ENCODE measurements at regions not wholly inside any gene's neighbourhood (a gene's known extent, or its start where the extent isn't known, plus 50 kb on each side); places are given as distances from the start of the nearest gene placed in this dataset.

GRCh38 chr1:4088676-4089075 lies 188.6 kb upstream of the C1orf174 start:
- DNase-seq (ENCODE audit: low spot score), result no peak

GRCh38 chr1:4089421-4090175 lies 189.5 kb upstream of the C1orf174 start:
- no peak for DNase-seq (ENCODE audit: low spot score)

- no peak for DNase-seq (ENCODE audit: low spot score)
These were observed 190.5 kb upstream of the C1orf174 start for GRCh38 chr1:4090556-4090955.

- no peak for DNase-seq (ENCODE audit: low spot score)
These were observed 191.0 kb upstream of the C1orf174 start for GRCh38 chr1:4090976-4091660.

GRCh38 chr1:4091996-4092395 lies 191.9 kb upstream of the C1orf174 start:
- no peak for DNase-seq (ENCODE audit: low spot score)

- no peak for DNase-seq (ENCODE audit: low spot score)
These were observed 193.9 kb upstream of the C1orf174 start for GRCh38 chr1:4093856-4094565.

GRCh38 chr1:4095433-4095971 lies 195.4 kb upstream of the C1orf174 start:
- no peak for DNase-seq (ENCODE audit: low spot score)

- DNase-seq (ENCODE audit: low spot score), result no peak
These were observed 201.5 kb upstream of the C1orf174 start for GRCh38 chr1:4101459-4102161.

GRCh38 chr1:4105300-4105880 lies 205.3 kb upstream of the C1orf174 start:
- DNase-seq (ENCODE audit: low spot score), result no peak

GRCh38 chr1:4106731-4107130 lies 206.7 kb upstream of the C1orf174 start:
- no peak for DNase-seq (ENCODE audit: low spot score)

- no peak for DNase-seq (ENCODE audit: low spot score)
These were observed 207.2 kb upstream of the C1orf174 start for GRCh38 chr1:4107291-4107690.

- no peak for DNase-seq (ENCODE audit: low spot score)
These were observed 208.3 kb upstream of the C1orf174 start for GRCh38 chr1:4108331-4108730.

GRCh38 chr1:4108758-4109627 lies 208.9 kb upstream of the C1orf174 start:
- DNase-seq (ENCODE audit: low spot score), result no peak

- DNase-seq (ENCODE audit: low spot score), result no peak
These were observed 209.5 kb upstream of the C1orf174 start for GRCh38 chr1:4109628-4109940.

- no peak for DNase-seq (ENCODE audit: low spot score)
These were observed 210.8 kb upstream of the C1orf174 start for GRCh38 chr1:4110888-4111287.

- DNase-seq (ENCODE audit: low spot score), result no peak
These were observed 213.8 kb upstream of the C1orf174 start for GRCh38 chr1:4113897-4114296.

- DNase-seq (ENCODE audit: low spot score), result no peak
These were observed 215.3 kb upstream of the C1orf174 start for GRCh38 chr1:4115191-4115900.

- DNase-seq (ENCODE audit: low spot score), result no peak
These were observed 217.1 kb upstream of the C1orf174 start for GRCh38 chr1:4117196-4117595.

GRCh38 chr1:4118746-4119515 lies 218.9 kb upstream of the C1orf174 start:
- DNase-seq (ENCODE audit: low spot score), result no peak
